ENCODE measurements at regions not wholly inside any gene's neighbourhood (a gene's known extent, or its start where the extent isn't known, plus 50 kb on each side); places are given as distances from the start of the nearest gene placed in this dataset.

- no peak for TF ChIP-seq CTCF (IDR thresholded peaks at IDR 0.05; ENCODE audit: insufficient read depth, low read length)
- TF ChIP-seq SPI1 (IDR thresholded peaks at IDR 0.05; ENCODE audit: borderline replicate concordance, low read depth): no peak
- TF ChIP-seq POLR2AphosphoS5 (IDR thresholded peaks at IDR 0.05; ENCODE audit: low read depth): no peak
These were observed 341.6 kb upstream of the MEIS1 start for GRCh38 chr2:66093371-66093770.

All from HL-60 (cell line).